ENCODE measurements at regions not wholly inside any gene's neighbourhood (a gene's known extent, or its start where the extent isn't known, plus 50 kb on each side); places are given as distances from the start of the nearest gene placed in this dataset.

DNA sequence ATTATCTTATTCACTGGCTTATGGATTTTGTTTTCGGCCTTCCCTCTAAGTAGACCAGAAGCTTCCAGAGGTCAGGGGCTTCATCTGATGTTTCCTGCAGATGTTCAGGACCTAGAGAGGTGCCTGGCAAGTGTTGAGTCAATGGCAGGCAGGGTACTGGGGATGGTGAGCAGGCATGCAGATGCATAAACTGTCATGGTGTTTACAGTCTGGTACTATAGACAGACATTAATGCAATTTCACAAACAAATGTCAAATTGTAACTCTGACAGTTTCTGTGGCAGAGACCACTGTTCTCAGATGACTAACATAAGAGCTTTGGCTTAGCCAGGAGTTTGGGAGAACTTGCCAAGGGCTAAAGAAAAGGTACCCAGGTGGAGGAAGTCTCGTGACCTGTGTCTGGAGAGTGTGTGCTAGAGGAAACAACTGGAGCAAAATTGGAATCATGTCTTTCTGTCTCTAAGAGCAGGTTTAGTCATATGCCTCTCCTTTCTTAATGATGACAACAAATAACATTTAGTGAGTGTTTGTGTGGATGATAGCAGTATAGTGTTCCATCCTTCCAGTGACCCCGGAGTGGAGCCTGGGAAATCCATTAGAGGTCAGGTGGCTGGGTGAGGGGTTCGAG lies 53.7 kb upstream of the TRAK1 start:
- no peak overlapping the region for H3K4me3 ChIP-seq (ENCODE audit: low read depth, low read length)
- TF ChIP-seq CTCF (IDR thresholded peaks at IDR 0.05; ENCODE audit: borderline replicate concordance, insufficient read depth, low read depth, low read length) = no peak

GRCh38 chr3:42036483-42036823 lies 54.7 kb upstream of the TRAK1 start:
- no peak overlapping the region for H3K4me3 ChIP-seq (ENCODE audit: low read depth, low read length)
- no peak for TF ChIP-seq CTCF (IDR thresholded peaks at IDR 0.05; ENCODE audit: borderline replicate concordance, insufficient read depth, low read depth, low read length)

- no peak for TF ChIP-seq CTCF (IDR thresholded peaks at IDR 0.05; ENCODE audit: borderline replicate concordance, insufficient read depth, low read depth, low read length)
- no peak overlapping the region for H3K4me3 ChIP-seq (ENCODE audit: low read depth, low read length)
These were observed 55.2 kb upstream of the TRAK1 start for GRCh38 chr3:42035816-42036482.

- no peak overlapping the region for H3K4me3 ChIP-seq (ENCODE audit: low read depth, low read length)
- no peak for TF ChIP-seq CTCF (IDR thresholded peaks at IDR 0.05; ENCODE audit: borderline replicate concordance, insufficient read depth, low read depth, low read length)
These were observed 56.1 kb upstream of the TRAK1 start for GRCh38 chr3:42035007-42035406.

- H3K4me3 ChIP-seq (ENCODE audit: low read depth, low read length) = no peak overlapping the region
- TF ChIP-seq CTCF (IDR thresholded peaks at IDR 0.05; ENCODE audit: borderline replicate concordance, insufficient read depth, low read depth, low read length) = no peak
These were observed 57.4 kb upstream of the TRAK1 start for GRCh38 chr3:42033741-42034140.

- TF ChIP-seq CTCF (IDR thresholded peaks at IDR 0.05; ENCODE audit: borderline replicate concordance, insufficient read depth, low read depth, low read length) = no peak
- no peak overlapping the region for H3K4me3 ChIP-seq (ENCODE audit: low read depth, low read length)
These were observed 58.3 kb upstream of the TRAK1 start for GRCh38 chr3:42032693-42033349.
